ENCODE measurements at regions not wholly inside any gene's neighbourhood (a gene's known extent, or its start where the extent isn't known, plus 50 kb on each side); places are given as distances from the start of the nearest gene placed in this dataset.
"Not testable (repeated sequence)": the region's sequence is repeated elsewhere in the genome, so short reads cannot be mapped to it uniquely, and the experiment has no call there.

DNA sequence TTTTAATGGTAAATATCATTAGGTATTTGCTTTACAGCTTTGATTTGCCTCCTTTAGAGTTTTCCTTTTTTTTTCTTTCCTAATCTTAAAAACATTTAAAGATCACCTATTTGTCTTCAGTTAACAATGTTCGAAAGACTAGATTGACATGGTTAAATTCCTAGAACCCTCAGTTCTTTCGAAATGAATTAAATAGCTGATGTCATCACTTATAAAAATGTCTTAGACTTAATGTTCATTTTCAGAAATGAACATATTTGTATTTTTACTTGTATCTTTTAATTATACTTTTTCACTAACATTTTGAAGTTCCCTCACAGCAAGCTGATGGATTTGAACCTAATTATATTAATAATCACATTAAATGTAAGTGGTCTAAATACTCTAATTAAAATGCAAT is 205.3 kb upstream of the IRX4 start:
- DNase-seq: no peak
- no peak overlapping the region for H3K27ac ChIP-seq
- TF ChIP-seq, protein P1, sequence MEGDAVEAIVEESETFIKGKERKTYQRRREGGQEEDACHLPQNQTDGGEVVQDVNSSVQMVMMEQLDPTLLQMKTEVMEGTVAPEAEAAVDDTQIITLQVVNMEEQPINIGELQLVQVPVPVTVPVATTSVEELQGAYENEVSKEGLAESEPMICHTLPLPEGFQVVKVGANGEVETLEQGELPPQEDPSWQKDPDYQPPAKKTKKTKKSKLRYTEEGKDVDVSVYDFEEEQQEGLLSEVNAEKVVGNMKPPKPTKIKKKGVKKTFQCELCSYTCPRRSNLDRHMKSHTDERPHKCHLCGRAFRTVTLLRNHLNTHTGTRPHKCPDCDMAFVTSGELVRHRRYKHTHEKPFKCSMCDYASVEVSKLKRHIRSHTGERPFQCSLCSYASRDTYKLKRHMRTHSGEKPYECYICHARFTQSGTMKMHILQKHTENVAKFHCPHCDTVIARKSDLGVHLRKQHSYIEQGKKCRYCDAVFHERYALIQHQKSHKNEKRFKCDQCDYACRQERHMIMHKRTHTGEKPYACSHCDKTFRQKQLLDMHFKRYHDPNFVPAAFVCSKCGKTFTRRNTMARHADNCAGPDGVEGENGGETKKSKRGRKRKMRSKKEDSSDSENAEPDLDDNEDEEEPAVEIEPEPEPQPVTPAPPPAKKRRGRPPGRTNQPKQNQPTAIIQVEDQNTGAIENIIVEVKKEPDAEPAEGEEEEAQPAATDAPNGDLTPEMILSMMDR (IDR thresholded peaks at IDR 0.05; ENCODE audit: low read depth, low read length, missing control alignments): no peak
- no peaks in the 10 kb centered on the region for H3K36me3 ChIP-seq (replicated peaks)
- H3K4me3 ChIP-seq (ENCODE audit: low read depth, low read length): no peak overlapping the region
- H3K27me3 ChIP-seq (replicated peaks): no peaks in the 10 kb centered on the region
- in situ Hi-C loops (cut with HindIII; ENCODE audit: low pct_ligation_motif_present, low sequenced_read_pairs): no loop called here

- Histone ChIP-seq H3K27me3 (replicated peaks) (no peaks in the 10 kb centered on the region), H3K36me3 (replicated peaks) (no peaks in the 10 kb centered on the region), H3K4me3 (ENCODE audit: low read depth, low read length) (no peak overlapping the region), H3K27ac (no peak overlapping the region)
- no peak for DNase-seq
- TF ChIP-seq, protein P1 (IDR thresholded peaks at IDR 0.05; ENCODE audit: low read depth, low read length, missing control alignments): no peak
- in situ Hi-C loops (cut with HindIII; ENCODE audit: low pct_ligation_motif_present, low sequenced_read_pairs): no loop called here
Observed at GRCh38 chr5:2075365-2075764, 192.6 kb upstream of the IRX4 start.

DNA sequence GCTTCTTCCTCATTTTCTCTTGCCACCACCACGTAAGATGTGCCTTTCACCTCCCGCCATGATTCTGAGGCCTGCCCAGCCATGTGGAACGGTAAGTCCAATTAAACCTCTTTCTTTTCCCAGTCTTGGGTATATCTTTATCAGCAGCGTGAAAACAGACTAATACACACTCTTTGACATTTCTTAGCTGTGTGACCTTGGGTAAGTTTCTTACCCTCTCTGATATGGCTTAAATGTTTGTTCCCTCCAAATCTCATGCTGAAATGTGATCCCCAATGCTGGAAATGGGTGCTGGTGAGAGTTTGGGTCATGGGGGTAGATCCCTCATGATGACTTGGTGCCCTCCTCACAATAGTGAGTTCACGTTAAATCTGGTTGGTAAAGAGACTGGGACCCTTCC is 188.8 kb upstream of the IRX4 start:
- Histone ChIP-seq H3K36me3 (replicated peaks) (no peaks in the 10 kb centered on the region), H3K27ac (no peak overlapping the region), H3K27me3 (replicated peaks) (no peaks in the 10 kb centered on the region), H3K4me3 (ENCODE audit: low read depth, low read length) (no peak overlapping the region)
- in situ Hi-C loops (cut with HindIII; ENCODE audit: low pct_ligation_motif_present, low sequenced_read_pairs): no loop called here
- TF ChIP-seq, protein P1 (IDR thresholded peaks at IDR 0.05; ENCODE audit: low read depth, low read length, missing control alignments): no peak
- no peak for DNase-seq

- H3K27ac ChIP-seq; H3K36me3 ChIP-seq (replicated peaks); DNase-seq; in situ Hi-C loops (cut with HindIII; ENCODE audit: low pct_ligation_motif_present, low sequenced_read_pairs); H3K27me3 ChIP-seq (replicated peaks); H3K4me3 ChIP-seq (ENCODE audit: low read depth, low read length): not testable (repeated sequence)
Observed at GRCh38 chr5:2070787-2071186, 188.1 kb upstream of the IRX4 start.

DNA sequence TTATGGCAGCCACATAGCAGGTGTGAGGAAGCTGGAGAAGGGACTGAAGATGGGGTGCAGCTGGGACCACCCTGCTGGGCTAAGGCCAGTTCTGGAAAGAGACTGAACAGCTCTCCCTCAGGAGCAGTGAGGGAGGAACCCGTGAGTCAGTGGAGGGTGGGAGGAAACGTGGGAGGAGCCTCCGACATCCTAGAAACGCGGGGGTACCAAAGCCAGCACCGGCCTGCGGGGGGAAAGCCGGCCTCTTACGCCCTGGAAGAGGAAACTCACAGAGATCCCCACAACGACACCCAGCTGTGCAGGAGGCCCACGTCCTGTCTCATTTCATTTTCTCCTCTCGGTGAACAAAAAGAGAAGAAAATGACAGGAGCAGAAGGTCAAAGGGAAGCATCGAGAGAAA is 185.8 kb upstream of the IRX4 start:
- in situ Hi-C loops (cut with HindIII; ENCODE audit: low pct_ligation_motif_present, low sequenced_read_pairs): no loop called here
- TF ChIP-seq, protein P1 (IDR thresholded peaks at IDR 0.05; ENCODE audit: low read depth, low read length, missing control alignments): no peak
- DNase-seq: no peak
- H3K27ac ChIP-seq: no peak overlapping the region
- no peaks in the 10 kb centered on the region for H3K27me3 ChIP-seq (replicated peaks)
- H3K36me3 ChIP-seq (replicated peaks): no peaks in the 10 kb centered on the region
- no peak overlapping the region for H3K4me3 ChIP-seq (ENCODE audit: low read depth, low read length)

DNA sequence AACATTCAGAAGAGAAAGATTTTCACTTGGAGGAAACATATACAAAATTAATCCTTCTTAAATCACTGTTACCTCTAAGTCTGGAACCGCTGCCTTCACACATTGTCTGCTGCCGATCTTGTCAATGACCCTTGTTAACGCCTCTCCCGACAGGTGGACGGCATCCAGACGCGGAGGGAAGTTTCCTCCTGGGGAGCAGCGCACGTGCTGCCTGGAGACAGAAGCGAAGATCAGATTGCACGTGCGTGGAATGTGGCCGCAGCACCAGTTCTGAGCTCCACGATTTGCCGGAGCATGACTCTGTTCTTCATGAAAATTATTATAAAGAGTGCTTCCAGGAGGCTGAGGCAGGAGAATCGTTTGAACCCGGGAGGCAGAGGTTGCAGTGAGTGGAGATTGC is 183.6 kb upstream of the IRX4 start:
- no peaks in the 10 kb centered on the region for H3K36me3 ChIP-seq (replicated peaks)
- in situ Hi-C loops (cut with HindIII; ENCODE audit: low pct_ligation_motif_present, low sequenced_read_pairs): no loop called here
- TF ChIP-seq, protein P1 (IDR thresholded peaks at IDR 0.05; ENCODE audit: low read depth, low read length, missing control alignments): no peak
- no peak overlapping the region for H3K4me3 ChIP-seq (ENCODE audit: low read depth, low read length)
- no peak overlapping the region for H3K27ac ChIP-seq
- DNase-seq: no peak
- H3K27me3 ChIP-seq (replicated peaks): no peaks in the 10 kb centered on the region

GRCh38 chr5:2063380-2063779 is 180.7 kb upstream of the IRX4 start:
- DNase-seq; in situ Hi-C loops (cut with HindIII; ENCODE audit: low pct_ligation_motif_present, low sequenced_read_pairs); H3K27ac ChIP-seq; H3K36me3 ChIP-seq (replicated peaks); H3K4me3 ChIP-seq (ENCODE audit: low read depth, low read length); H3K27me3 ChIP-seq (replicated peaks): not testable (repeated sequence)

Data from brain microvascular endothelial cell (primary cell).